ENCODE measurements at regions not wholly inside any gene's neighbourhood (a gene's known extent, or its start where the extent isn't known, plus 50 kb on each side); places are given as distances from the start of the nearest gene placed in this dataset.

- Mint-ChIP-seq H3K27ac (no peak overlapping the region), H3K27me3 (ENCODE audit: low read depth) (no peaks in the 10 kb centered on the region), H3K36me3 (ENCODE audit: low read depth) (no peaks in the 10 kb centered on the region), H3K4me1 (ENCODE audit: low read depth) (no peaks in the 10 kb centered on the region), H3K4me3 (no peak overlapping the region), H3K9me3 (no peaks in the 10 kb centered on the region)
These were observed 253.6 kb downstream of the PPP1R2C start for GRCh38 chrX:42524379-42524778.

- Mint-ChIP-seq H3K4me1 (ENCODE audit: low read depth) (no peaks in the 10 kb centered on the region), H3K27me3 (ENCODE audit: low read depth) (no peaks in the 10 kb centered on the region), H3K27ac (no peak overlapping the region), H3K36me3 (ENCODE audit: low read depth) (no peaks in the 10 kb centered on the region), H3K9me3 (no peaks in the 10 kb centered on the region), H3K4me3 (no peak overlapping the region)
These were observed 258.2 kb downstream of the PPP1R2C start for GRCh38 chrX:42519666-42520231.

- Mint-ChIP-seq H3K4me3 (no peak overlapping the region), H3K36me3 (ENCODE audit: low read depth) (no peaks in the 10 kb centered on the region)
These were observed 262.0 kb downstream of the PPP1R2C start for GRCh38 chrX:42515939-42516338.

GRCh38 chrX:42505016-42505415 is 272.9 kb downstream of the PPP1R2C start:
- Mint-ChIP-seq H3K4me3 (no peak overlapping the region), H3K9me3 (peaks cover 15% of the 10 kb centered on the region), H3K36me3 (ENCODE audit: low read depth) (peaks cover 2% of the 10 kb centered on the region)

More at GRCh38 chrX:42515939-42516338, 262.0 kb downstream of the PPP1R2C start:
- no peaks in the 10 kb centered on the region for H3K27me3 Mint-ChIP-seq (ENCODE audit: low read depth)
- H3K9me3 Mint-ChIP-seq = no peaks in the 10 kb centered on the region
- H3K4me1 Mint-ChIP-seq (ENCODE audit: low read depth) = no peaks in the 10 kb centered on the region
- H3K27ac Mint-ChIP-seq = no peak overlapping the region

GRCh38 chrX:42499620-42500019 is 278.3 kb downstream of the PPP1R2C start:
- H3K9me3 Mint-ChIP-seq = no peaks in the 10 kb centered on the region

More at GRCh38 chrX:42505016-42505415, 272.9 kb downstream of the PPP1R2C start:
- no peaks in the 10 kb centered on the region for H3K4me1 Mint-ChIP-seq (ENCODE audit: low read depth)
- no peak overlapping the region for H3K27ac Mint-ChIP-seq
- no peaks in the 10 kb centered on the region for H3K27me3 Mint-ChIP-seq (ENCODE audit: low read depth)

DNA sequence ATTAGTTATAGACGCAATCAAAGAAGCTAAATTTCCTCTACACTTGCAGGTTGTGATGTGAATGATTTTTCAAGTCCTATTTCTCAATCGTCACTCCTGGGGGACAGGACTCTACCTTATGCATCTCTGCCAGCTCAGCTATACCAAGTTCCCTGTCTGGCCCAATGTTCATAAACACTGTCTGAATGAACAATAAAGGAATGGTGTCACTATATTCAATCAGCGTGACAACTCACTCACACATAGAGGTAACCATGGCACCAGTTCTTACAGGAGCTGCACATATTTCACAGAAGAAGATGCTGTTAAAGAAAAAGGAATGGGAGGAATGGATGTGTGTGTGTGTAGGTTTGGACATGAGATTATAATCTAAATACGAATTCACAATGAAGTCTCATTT is 280.6 kb downstream of the PPP1R2C start:
- H3K27me3 Mint-ChIP-seq (ENCODE audit: low read depth) = no peaks in the 10 kb centered on the region
- H3K36me3 Mint-ChIP-seq (ENCODE audit: low read depth) = no peaks in the 10 kb centered on the region
- H3K4me1 Mint-ChIP-seq (ENCODE audit: low read depth) = no peaks in the 10 kb centered on the region

More at GRCh38 chrX:42499620-42500019, 278.3 kb downstream of the PPP1R2C start:
- H3K4me1 Mint-ChIP-seq (ENCODE audit: low read depth) = no peaks in the 10 kb centered on the region
- H3K36me3 Mint-ChIP-seq (ENCODE audit: low read depth) = no peaks in the 10 kb centered on the region
- H3K27ac Mint-ChIP-seq = no peak overlapping the region
- no peak overlapping the region for H3K4me3 Mint-ChIP-seq
- H3K27me3 Mint-ChIP-seq (ENCODE audit: low read depth) = no peaks in the 10 kb centered on the region

GRCh38 chrX:42496239-42496638 is 281.7 kb downstream of the PPP1R2C start:
- Mint-ChIP-seq H3K4me3 (no peak overlapping the region), H3K36me3 (ENCODE audit: low read depth) (no peaks in the 10 kb centered on the region), H3K27me3 (ENCODE audit: low read depth) (no peaks in the 10 kb centered on the region), H3K4me1 (ENCODE audit: low read depth) (no peaks in the 10 kb centered on the region), H3K9me3 (no peaks in the 10 kb centered on the region), H3K27ac (no peak overlapping the region)

More for the DNA sequence above, 280.6 kb downstream of the PPP1R2C start:
- H3K27ac Mint-ChIP-seq = no peak overlapping the region
- H3K9me3 Mint-ChIP-seq = no peaks in the 10 kb centered on the region
- H3K4me3 Mint-ChIP-seq = no peak overlapping the region

DNA sequence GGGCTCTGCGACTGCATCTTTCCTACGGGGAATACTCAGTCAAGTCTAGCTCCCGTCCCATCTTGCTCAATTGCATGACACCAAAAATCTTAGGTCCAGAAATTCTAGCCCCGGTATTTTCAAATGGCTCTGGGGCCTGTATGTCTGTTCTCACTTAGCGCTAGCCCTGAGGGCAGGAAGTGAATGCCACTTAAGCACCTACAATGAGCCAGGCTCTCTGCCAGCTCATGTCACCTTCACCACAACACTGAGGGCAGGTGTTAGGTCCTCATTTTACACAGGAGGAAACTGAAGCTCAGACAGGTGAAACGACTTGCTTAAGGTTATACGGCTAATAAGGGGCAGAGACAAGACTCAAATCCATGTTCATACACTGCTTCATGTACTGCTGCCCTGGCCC is 282.8 kb downstream of the PPP1R2C start:
- H3K4me3 Mint-ChIP-seq = no peak overlapping the region
- H3K9me3 Mint-ChIP-seq = no peaks in the 10 kb centered on the region
- no peaks in the 10 kb centered on the region for H3K4me1 Mint-ChIP-seq (ENCODE audit: low read depth)
- no peak overlapping the region for H3K27ac Mint-ChIP-seq
- H3K36me3 Mint-ChIP-seq (ENCODE audit: low read depth) = no peaks in the 10 kb centered on the region
- no peaks in the 10 kb centered on the region for H3K27me3 Mint-ChIP-seq (ENCODE audit: low read depth)

- Mint-ChIP-seq H3K27me3 (ENCODE audit: low read depth) (no peaks in the 10 kb centered on the region), H3K9me3 (no peaks in the 10 kb centered on the region), H3K36me3 (ENCODE audit: low read depth) (no peaks in the 10 kb centered on the region), H3K27ac (no peak overlapping the region), H3K4me3 (no peak overlapping the region), H3K4me1 (ENCODE audit: low read depth) (no peaks in the 10 kb centered on the region)
These were observed 286.6 kb downstream of the PPP1R2C start for GRCh38 chrX:42491137-42491907.

DNA sequence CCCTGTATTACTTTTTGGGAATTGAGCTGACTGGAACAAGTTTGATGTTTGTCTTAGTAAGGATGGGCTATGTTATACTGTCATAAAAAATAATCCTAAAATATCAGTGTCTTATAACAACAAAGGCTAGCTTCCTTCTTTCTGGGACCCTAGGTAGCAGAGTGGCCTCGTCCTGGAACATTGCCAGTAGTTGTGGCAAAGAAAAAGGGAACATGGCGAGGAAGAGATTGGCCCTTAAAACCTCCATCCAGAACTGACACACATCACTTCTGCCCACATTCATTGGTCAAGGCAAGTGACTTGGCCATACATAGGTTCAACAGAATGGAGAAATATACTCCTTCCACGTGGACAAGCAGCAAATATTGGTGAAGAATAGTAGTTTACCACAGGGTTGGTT is 287.9 kb downstream of the PPP1R2C start:
- no peak overlapping the region for H3K4me3 Mint-ChIP-seq
- H3K36me3 Mint-ChIP-seq (ENCODE audit: low read depth) = no peaks in the 10 kb centered on the region
- no peaks in the 10 kb centered on the region for H3K9me3 Mint-ChIP-seq
- no peak overlapping the region for H3K27ac Mint-ChIP-seq
- no peaks in the 10 kb centered on the region for H3K4me1 Mint-ChIP-seq (ENCODE audit: low read depth)
- H3K27me3 Mint-ChIP-seq (ENCODE audit: low read depth) = no peaks in the 10 kb centered on the region

DNA sequence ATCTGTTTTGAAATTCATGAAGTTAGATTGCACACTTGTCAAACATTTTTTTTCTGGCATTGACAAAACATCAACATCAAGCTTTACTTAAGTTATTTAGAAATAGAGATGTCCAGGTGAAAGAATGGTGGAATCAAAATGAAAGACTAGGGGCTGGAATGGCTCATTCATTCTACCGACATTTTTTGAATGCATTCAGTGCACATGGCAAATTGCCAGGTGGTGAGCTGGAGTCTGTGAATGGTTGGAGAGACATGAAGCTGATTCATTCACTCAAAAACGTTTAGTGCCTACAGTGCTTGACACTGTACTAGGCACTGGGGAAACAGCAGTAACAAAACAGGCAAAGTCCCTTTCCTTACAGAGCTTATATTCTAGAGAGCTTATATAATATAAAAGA is 292.4 kb downstream of the PPP1R2C start:
- H3K4me3 Mint-ChIP-seq = no peak overlapping the region
- no peak overlapping the region for H3K27ac Mint-ChIP-seq
- peaks cover 4% of the 10 kb centered on the region for H3K9me3 Mint-ChIP-seq
- no peaks in the 10 kb centered on the region for H3K4me1 Mint-ChIP-seq (ENCODE audit: low read depth)
- H3K36me3 Mint-ChIP-seq (ENCODE audit: low read depth) = no peaks in the 10 kb centered on the region
- no peaks in the 10 kb centered on the region for H3K27me3 Mint-ChIP-seq (ENCODE audit: low read depth)

- Mint-ChIP-seq H3K36me3 (ENCODE audit: low read depth) (no peaks in the 10 kb centered on the region), H3K4me1 (ENCODE audit: low read depth) (no peaks in the 10 kb centered on the region), H3K4me3 (no peak overlapping the region), H3K9me3 (peaks cover 4% of the 10 kb centered on the region), H3K27me3 (ENCODE audit: low read depth) (no peaks in the 10 kb centered on the region), H3K27ac (no peak overlapping the region)
These were observed 293.7 kb downstream of the PPP1R2C start for GRCh38 chrX:42484233-42484632.

- no peaks in the 10 kb centered on the region for H3K36me3 Mint-ChIP-seq (ENCODE audit: low read depth)
- H3K27me3 Mint-ChIP-seq (ENCODE audit: low read depth) = no peaks in the 10 kb centered on the region
- H3K4me1 Mint-ChIP-seq (ENCODE audit: low read depth) = no peaks in the 10 kb centered on the region
- no peak overlapping the region for H3K4me3 Mint-ChIP-seq
- peaks cover 3% of the 10 kb centered on the region for H3K9me3 Mint-ChIP-seq
- H3K27ac Mint-ChIP-seq = no peak overlapping the region
These were observed 300.6 kb downstream of the PPP1R2C start for GRCh38 chrX:42477396-42477795.

- Mint-ChIP-seq H3K36me3 (ENCODE audit: low read depth) (no peaks in the 10 kb centered on the region), H3K27ac (no peak overlapping the region), H3K27me3 (ENCODE audit: low read depth) (no peaks in the 10 kb centered on the region), H3K9me3 (peaks cover 2% of the 10 kb centered on the region), H3K4me3 (no peak overlapping the region), H3K4me1 (ENCODE audit: low read depth) (no peaks in the 10 kb centered on the region)
These were observed 305.2 kb downstream of the PPP1R2C start for GRCh38 chrX:42472727-42473126.

DNA sequence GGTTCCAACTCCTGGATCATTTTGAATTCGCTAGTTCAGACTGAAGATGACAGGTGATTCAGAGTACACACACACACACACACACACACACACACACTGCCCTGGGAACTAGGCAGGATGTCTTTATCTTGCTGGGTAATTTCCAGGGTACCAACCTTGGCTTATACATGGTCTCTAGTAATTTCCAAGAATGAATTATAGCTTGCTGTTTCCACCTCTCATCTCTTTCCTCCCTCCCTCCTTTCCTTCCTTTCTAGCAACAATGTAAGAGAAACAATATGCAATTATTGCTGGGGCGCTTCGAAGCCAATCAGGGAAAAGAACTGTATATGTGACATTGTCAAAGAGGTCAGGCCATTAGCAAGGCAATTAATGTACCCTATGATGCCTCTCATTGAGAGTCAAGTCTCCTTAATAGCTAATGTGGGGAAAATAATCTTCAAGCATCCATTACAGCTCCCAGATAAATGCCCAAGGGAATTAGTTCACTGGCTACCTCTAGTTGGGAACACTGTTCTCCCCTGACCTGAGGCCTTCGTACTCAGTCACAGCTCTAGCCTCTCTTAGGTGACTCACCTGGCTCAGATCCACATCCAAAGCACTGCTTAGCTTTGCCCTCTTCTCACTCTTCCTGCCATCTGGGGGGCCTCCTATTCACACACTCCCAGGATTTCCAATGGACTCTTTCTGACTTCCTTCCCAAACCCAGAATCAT is 311.5 kb downstream of the PPP1R2C start:
- Mint-ChIP-seq H3K4me1 (ENCODE audit: low read depth) (no peaks in the 10 kb centered on the region), H3K36me3 (ENCODE audit: low read depth) (no peaks in the 10 kb centered on the region), H3K4me3 (no peak overlapping the region), H3K9me3 (no peaks in the 10 kb centered on the region), H3K27me3 (ENCODE audit: low read depth) (no peaks in the 10 kb centered on the region), H3K27ac (no peak overlapping the region)

Measured in T-helper 1 cell treated with Interleukin-12 subunit alpha and Interleukin-12 subunit beta and Interleukin-4 antibody, amounts not matched to agents 30 μg/mL and 1 μg/mL, for 36 hours (primary cell).